Activated CD8-positive, alpha-beta T cell treated with anti-CD3 and anti-CD28 coated beads for 36 hours (primary cell): ENCODE measurements at regions not wholly inside any gene's neighbourhood (a gene's known extent, or its start where the extent isn't known, plus 50 kb on each side); places are given as distances from the start of the nearest gene placed in this dataset.
"Not testable (repeated sequence)": the region's sequence is repeated elsewhere in the genome, so short reads cannot be mapped to it uniquely, and the experiment has no call there.

Experiments used
- ATAC-seq: fragments of 200-7000 bp; cut with Tn5 transposase; one replicate; pipeline ENCODE4 v1.10.0; 2021; ENCODE audit warnings: mild to moderate bottlenecking, moderate library complexity
- CTCF ChIA-PET: fragments of 350-600 bp; sonication (Branson Sonifier 250); formaldehyde crosslinking; loops from one replicate; lab custom pipeline; 2021; ENCODE audit warnings: antibody characterized with exemption; lab: Charles Lee
- POLR2A ChIA-PET: fragments of 350-600 bp; sonication (Branson Sonifier 250); formaldehyde crosslinking; loops from one replicate; lab custom pipeline; 2021; ENCODE audit warnings: antibody characterized with exemption; lab: Charles Lee
- DNase-seq: peaks from one replicate; pipeline ENCODE4 v3.0.0-alpha.2; 2020
- H3K27ac Mint-ChIP-seq: one replicate; pipeline ENCODE4 v1.8.0; 2021; ENCODE audit warnings: mild to moderate bottlenecking, mixed read lengths
- H3K27me3 Mint-ChIP-seq: one replicate; pipeline ENCODE4 v1.8.0; 2021; ENCODE audit warnings: mixed read lengths
- H3K36me3 Mint-ChIP-seq: one replicate; pipeline ENCODE4 v1.8.0; 2021; ENCODE audit warnings: low read depth, mixed read lengths
- H3K4me1 Mint-ChIP-seq: one replicate; pipeline ENCODE4 v1.8.0; 2021; ENCODE audit warnings: low read depth, mixed read lengths
- H3K4me3 Mint-ChIP-seq: one replicate; pipeline ENCODE4 v1.8.0; 2021; ENCODE audit warnings: mild to moderate bottlenecking, moderate library complexity, mixed read lengths
- H3K9me3 Mint-ChIP-seq: one replicate; pipeline ENCODE4 v1.8.0; 2021; ENCODE audit warnings: mixed read lengths
- intact Hi-C: fragments of 100-400 bp; cut with micrococcal nuclease; formaldehyde crosslinking; loops from one replicate; pipeline ENCODE4 v1.10.0; 2022
- TF ChIP-seq, protein P1 (sequence below): fragments of 200-600 bp; IDR thresholded peaks from one replicate; pipeline ENCODE4 v1.8.0; 2022; ENCODE audit warnings: antibody characterized with exemption, mild to moderate bottlenecking

DNA sequence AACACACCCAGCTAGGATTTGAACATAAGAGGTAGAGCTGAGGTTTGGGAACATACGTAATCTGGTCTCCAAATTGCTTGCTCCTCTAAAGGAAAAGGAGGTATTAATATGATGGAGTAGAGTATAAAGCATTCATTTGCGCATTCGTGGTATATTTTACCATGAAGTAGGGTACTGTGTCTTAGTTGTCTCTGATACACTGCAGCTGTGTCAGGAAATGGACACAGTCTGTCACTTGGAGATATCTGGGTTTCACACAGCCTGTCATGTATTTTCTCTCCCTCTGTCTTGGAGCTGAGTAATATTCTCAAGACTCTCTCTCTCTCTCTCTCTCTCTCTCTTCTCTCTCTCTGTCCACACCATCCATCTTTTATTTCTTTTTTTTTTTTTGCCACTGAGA is 274.8 kb upstream of the UGT8 start:
- Mint-ChIP-seq H3K27ac (no peak overlapping the region), H3K4me3 (no peak overlapping the region), H3K27me3 (no peaks in the 10 kb centered on the region), H3K36me3 (no peaks in the 10 kb centered on the region), H3K9me3 (no peaks in the 10 kb centered on the region), H3K4me1 (no peaks in the 10 kb centered on the region)
- TF ChIP-seq, protein P1, sequence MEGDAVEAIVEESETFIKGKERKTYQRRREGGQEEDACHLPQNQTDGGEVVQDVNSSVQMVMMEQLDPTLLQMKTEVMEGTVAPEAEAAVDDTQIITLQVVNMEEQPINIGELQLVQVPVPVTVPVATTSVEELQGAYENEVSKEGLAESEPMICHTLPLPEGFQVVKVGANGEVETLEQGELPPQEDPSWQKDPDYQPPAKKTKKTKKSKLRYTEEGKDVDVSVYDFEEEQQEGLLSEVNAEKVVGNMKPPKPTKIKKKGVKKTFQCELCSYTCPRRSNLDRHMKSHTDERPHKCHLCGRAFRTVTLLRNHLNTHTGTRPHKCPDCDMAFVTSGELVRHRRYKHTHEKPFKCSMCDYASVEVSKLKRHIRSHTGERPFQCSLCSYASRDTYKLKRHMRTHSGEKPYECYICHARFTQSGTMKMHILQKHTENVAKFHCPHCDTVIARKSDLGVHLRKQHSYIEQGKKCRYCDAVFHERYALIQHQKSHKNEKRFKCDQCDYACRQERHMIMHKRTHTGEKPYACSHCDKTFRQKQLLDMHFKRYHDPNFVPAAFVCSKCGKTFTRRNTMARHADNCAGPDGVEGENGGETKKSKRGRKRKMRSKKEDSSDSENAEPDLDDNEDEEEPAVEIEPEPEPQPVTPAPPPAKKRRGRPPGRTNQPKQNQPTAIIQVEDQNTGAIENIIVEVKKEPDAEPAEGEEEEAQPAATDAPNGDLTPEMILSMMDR, result no peak
- ChIA-PET CTCF (no interaction called here), POLR2A (no interaction called here)
- no peak for DNase-seq
- ATAC-seq, result no peak
- intact Hi-C loops, result no loop called here

DNA sequence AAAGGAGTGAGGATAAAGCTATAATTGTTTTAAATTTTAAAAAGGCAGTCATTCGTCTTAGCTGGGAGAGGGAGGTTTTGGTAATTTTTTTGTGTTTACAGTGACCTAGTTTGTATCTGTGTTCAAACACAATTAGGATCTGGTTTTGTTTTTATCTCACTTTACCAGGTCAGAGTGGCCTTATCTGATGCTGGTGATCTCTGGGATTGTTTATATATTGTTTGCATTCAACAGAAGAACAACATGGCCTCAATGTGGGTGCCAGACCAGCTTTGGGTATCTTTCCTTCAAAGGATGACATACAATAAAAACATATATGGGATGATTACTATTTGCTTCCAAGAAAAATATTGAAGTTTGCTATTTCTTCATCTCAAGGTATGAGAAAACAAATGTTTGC is 272.2 kb upstream of the UGT8 start:
- POLR2A ChIA-PET, result no interaction called here
- Mint-ChIP-seq H3K27ac (no peak overlapping the region), H3K36me3 (no peaks in the 10 kb centered on the region), H3K4me3 (no peak overlapping the region), H3K4me1 (no peaks in the 10 kb centered on the region), H3K9me3 (no peaks in the 10 kb centered on the region), H3K27me3 (no peaks in the 10 kb centered on the region)
- ATAC-seq (no peak), DNase-seq (no peak)
- CTCF ChIA-PET, result no interaction called here
- TF ChIP-seq, protein P1, result no peak
- intact Hi-C loops, result no loop called here

DNA sequence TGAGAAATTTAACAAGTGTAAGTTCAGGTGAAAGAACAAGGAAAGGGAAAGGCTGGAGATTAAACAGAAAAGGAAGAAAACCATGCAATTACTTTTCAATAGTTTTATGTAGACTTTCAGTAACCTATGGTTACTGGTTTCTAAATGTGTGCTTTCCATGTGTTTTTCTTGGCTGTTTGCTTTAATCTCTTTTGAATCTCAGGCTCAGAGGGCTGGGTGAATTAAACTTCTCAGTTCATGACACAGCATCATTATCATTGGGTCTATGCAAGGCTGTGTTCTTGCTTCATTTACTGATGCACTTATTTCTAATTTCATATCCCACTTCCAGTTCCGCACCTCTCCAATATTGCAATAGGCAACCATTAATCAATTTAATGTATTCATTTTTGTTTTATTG is 266.5 kb upstream of the UGT8 start:
- Mint-ChIP-seq H3K27me3 (no peaks in the 10 kb centered on the region), H3K36me3 (no peaks in the 10 kb centered on the region), H3K4me1 (no peaks in the 10 kb centered on the region), H3K9me3 (no peaks in the 10 kb centered on the region), H3K27ac (no peak overlapping the region), H3K4me3 (no peak overlapping the region)
- ATAC-seq (no peak), DNase-seq (no peak)
- ChIA-PET CTCF (no interaction called here), POLR2A (no interaction called here)
- intact Hi-C loops, result no loop called here
- TF ChIP-seq, protein P1, result no peak

GRCh38 chr4:114334363-114334762 is 264.2 kb upstream of the UGT8 start:
- DNase-seq, CTCF ChIA-PET, H3K4me1 Mint-ChIP-seq, POLR2A ChIA-PET, H3K27me3 Mint-ChIP-seq, H3K4me3 Mint-ChIP-seq, H3K36me3 Mint-ChIP-seq, ATAC-seq, H3K9me3 Mint-ChIP-seq, H3K27ac Mint-ChIP-seq, intact Hi-C loops: not testable (repeated sequence)

DNA sequence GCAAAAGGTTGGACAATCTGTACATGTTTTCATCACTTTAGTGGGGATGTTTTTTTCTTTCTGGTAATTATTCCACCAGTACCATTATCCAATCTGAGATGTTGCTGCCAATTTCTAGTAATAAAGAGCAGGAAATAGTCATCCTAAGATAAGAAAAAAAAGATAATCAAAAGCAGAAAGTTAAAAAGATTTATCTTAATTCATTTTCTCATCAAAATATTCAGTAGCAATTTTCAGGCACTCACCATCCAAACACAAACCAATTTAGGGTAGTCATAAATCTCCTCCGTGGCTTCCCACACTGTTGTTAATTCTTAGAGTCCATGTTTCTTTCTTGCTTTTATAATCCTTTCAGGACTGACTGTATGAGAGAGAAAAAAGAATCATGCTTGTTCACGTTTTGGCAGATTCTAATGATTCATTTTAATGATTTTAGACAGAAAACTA is 263.7 kb upstream of the UGT8 start:
- TF ChIP-seq, protein P1, result no peak
- Mint-ChIP-seq H3K9me3 (no peaks in the 10 kb centered on the region), H3K27ac (no peak overlapping the region), H3K4me3 (no peak overlapping the region), H3K27me3 (peaks cover 1% of the 10 kb centered on the region), H3K4me1 (no peaks in the 10 kb centered on the region), H3K36me3 (no peaks in the 10 kb centered on the region)
- ChIA-PET CTCF (no interaction called here), POLR2A (no interaction called here)
- ATAC-seq (no peak), DNase-seq (no peak)
- intact Hi-C loops, result no loop called here

- DNase-seq (no peak), ATAC-seq (no peak)
- no peaks in the 10 kb centered on the region for H3K4me1 Mint-ChIP-seq
- TF ChIP-seq, protein P1, result no peak
- no peak overlapping the region for H3K27ac Mint-ChIP-seq
- H3K36me3 Mint-ChIP-seq, result no peaks in the 10 kb centered on the region
- POLR2A ChIA-PET, result no interaction called here
- H3K27me3 Mint-ChIP-seq, result peaks cover 1% of the 10 kb centered on the region
- CTCF ChIA-PET, result no interaction called here
- H3K9me3 Mint-ChIP-seq, result no peaks in the 10 kb centered on the region
- intact Hi-C loops, result no loop called here
- H3K4me3 Mint-ChIP-seq, result no peak overlapping the region
These were observed 263.3 kb upstream of the UGT8 start for GRCh38 chr4:114335339-114335738.
